Kidney (tissue), 13 donors: ENCODE measurements at regions not wholly inside any gene's neighbourhood (a gene's known extent, or its start where the extent isn't known, plus 50 kb on each side); places are given as distances from the start of the nearest gene placed in this dataset.

Source experiments
- DNase-seq, 5 donors: peaks; one replicate each; pipeline ENCODE4 v3.0.0-alpha.2; 2013 to 2020
- FAIRE-seq: peaks from 2 replicates; lab custom pipeline; 2012; peaks lifted over from hg19 to GRCh38; lab: Jason Lieb, UNC
- H3K27ac ChIP-seq, 2 donors: one replicate each; pipeline ENCODE4 v1.7.0; 2013; ENCODE audit warnings: low read depth in 2 of 2, low read length in 2 of 2, inconsistent platforms in 1 of 2
- H3K27me3 ChIP-seq: one replicate; pipeline ENCODE4 v1.7.1; 2013; ENCODE audit warnings: low read length, inconsistent platforms; ENCODE audit not compliant: control insufficient read depth, insufficient read depth
- H3K36me3 ChIP-seq, 3 donors: one replicate each; pipeline versions ENCODE4 v1.7.0 to v1.7.1; 2013; ENCODE audit warnings: low read length in 3 of 3, control low read depth in 1 of 3, inconsistent platforms in 1 of 3; ENCODE audit not compliant: insufficient read depth in 3 of 3, control insufficient read depth in 2 of 3
- H3K4me1 ChIP-seq, 3 donors: one replicate each; pipeline versions ENCODE4 v1.7.0 to v1.7.1; 2013; ENCODE audit warnings: low read length in 3 of 3, inconsistent platforms in 1 of 3, low read depth in 1 of 3; ENCODE audit not compliant: control insufficient read depth in 2 of 3, insufficient read depth in 2 of 3
- H3K4me3 ChIP-seq, 3 donors: one replicate each; pipeline versions ENCODE4 v1.7.0 to v1.8.1; 2013; ENCODE audit warnings: low read length in 3 of 3, control low read depth in 1 of 3, inconsistent platforms in 1 of 3
- H3K9ac ChIP-seq, 3 donors: one replicate each; pipeline versions ENCODE4 v1.7.0 to v1.7.1; 2013; ENCODE audit warnings: low read length in 3 of 3, control low read depth in 1 of 3, inconsistent platforms in 1 of 3
- H3K9me3 ChIP-seq, 3 donors: one replicate each; pipeline versions ENCODE4 v1.7.0 to v1.7.1; 2013; ENCODE audit warnings: low read length in 3 of 3, control low read depth in 1 of 3, inconsistent platforms in 1 of 3; ENCODE audit not compliant: control insufficient read depth in 2 of 3, insufficient read depth in 1 of 3
- CTCF ChIP-seq: IDR thresholded peaks from 3 replicates; pipeline ENCODE4 v1.5.1; 2012; ENCODE audit warnings: mild to moderate bottlenecking, moderate library complexity, borderline replicate concordance; ENCODE audit not compliant: insufficient read depth; ENCODE audit errors: extremely low read depth
- intact Hi-C: fragments of 100-400 bp; cut with DNase I; formaldehyde crosslinking; loops from one replicate; pipeline ENCODE4 v1.11.1; 2022
- donor health status: control.
- donor health status: control.
- donor health status: control.
- donor health status: control.
- donor health status: control.
- donor health status: DM: yes; HTN: yes; CAD: no.
- donor health status: Normal renal cell carcinoma (clear cell type).

- Histone ChIP-seq H3K4me1 (no peaks in the 10 kb centered on the region), H3K9ac (no peak overlapping the region), H3K9me3 (no peaks in the 10 kb centered on the region), H3K4me3 (no peak overlapping the region), H3K27ac (no peak overlapping the region), H3K27me3 (no peaks in the 10 kb centered on the region), H3K36me3 (no peaks in the 10 kb centered on the region)
- intact Hi-C loops: no loop called here
- DNase-seq: no peak
- no peak for TF ChIP-seq CTCF
- FAIRE-seq: no peak
Observed at GRCh38 chr10:128820663-128821062, 646.4 kb upstream of the MGMT start.

GRCh38 chr10:128823201-128823600, 643.8 kb upstream of the MGMT start:
- Histone ChIP-seq H3K36me3 (no peaks in the 10 kb centered on the region), H3K4me1 (no peaks in the 10 kb centered on the region), H3K27ac (no peak overlapping the region), H3K9me3 (no peaks in the 10 kb centered on the region), H3K4me3 (no peak overlapping the region), H3K9ac (no peak overlapping the region), H3K27me3 (no peaks in the 10 kb centered on the region)
- intact Hi-C loops: no loop called here
- TF ChIP-seq CTCF: no peak
- FAIRE-seq (no peak), DNase-seq (peak in 1 of 5 donors; percentile 6)

- Histone ChIP-seq H3K9ac (no peak overlapping the region), H3K27me3 (no peaks in the 10 kb centered on the region), H3K4me3 (no peak overlapping the region), H3K9me3 (no peaks in the 10 kb centered on the region), H3K27ac (no peak overlapping the region), H3K4me1 (no peaks in the 10 kb centered on the region), H3K36me3 (no peaks in the 10 kb centered on the region)
- peak in 1 of 5 donors; percentile 15 for DNase-seq
- FAIRE-seq: no peak
- no peak for TF ChIP-seq CTCF
- intact Hi-C loops: no loop called here
Observed at GRCh38 chr10:128825626-128826025, 641.4 kb upstream of the MGMT start.

GRCh38 chr10:128833671-128834070, 633.4 kb upstream of the MGMT start:
- Histone ChIP-seq H3K4me3 (no peak overlapping the region), H3K4me1 (no peaks in the 10 kb centered on the region), H3K27me3 (no peaks in the 10 kb centered on the region), H3K9me3 (no peaks in the 10 kb centered on the region), H3K36me3 (no peaks in the 10 kb centered on the region), H3K9ac (no peak overlapping the region), H3K27ac (no peak overlapping the region)
- intact Hi-C loops: no loop called here
- no peak for FAIRE-seq
- peak in 1 of 5 donors; percentile 29 for DNase-seq
- no peak for TF ChIP-seq CTCF
